Thyroid gland (tissue), 4 donors: ENCODE measurements at regions not wholly inside any gene's neighbourhood (a gene's known extent, or its start where the extent isn't known, plus 50 kb on each side); places are given as distances from the start of the nearest gene placed in this dataset.

ENCODE experiments used
- DNase-seq, 2 donors: peaks; one replicate each; pipeline ENCODE4 v3.0.0-alpha.2; 2019
- H3K27ac ChIP-seq, 3 donors: fragments of 200-600 bp; sonication (generic); 1 replicate in 2 of 3; 2 replicates in 1 of 3; pipeline ENCODE4 v1.5.1; 2016 to 2019; ENCODE audit warnings: mild to moderate bottlenecking in 1 of 3, moderate library complexity in 1 of 3
- H3K27me3 ChIP-seq: fragments of 200-600 bp; sonication (generic); one replicate; pipeline ENCODE4 v1.5.1; 2019
- H3K36me3 ChIP-seq, 2 donors: fragments of 200-600 bp; sonication (generic); one replicate each; pipeline ENCODE4 v1.5.1; 2016 to 2019
- H3K4me1 ChIP-seq, 2 donors: fragments of 200-600 bp; sonication (generic); one replicate each; pipeline ENCODE4 v1.5.1; 2017 to 2019
- H3K4me3 ChIP-seq, 3 donors: fragments of 200-600 bp; sonication (generic); replicated peaks in 1 of 3; 1 replicate in 2 of 3; 2 replicates in 1 of 3; pipeline ENCODE4 v1.5.1; 2016; ENCODE audit warnings: mild to moderate bottlenecking in 1 of 3
- H3K9me3 ChIP-seq: fragments of 200-600 bp; sonication (generic); one replicate; pipeline ENCODE4 v1.5.1; 2017
- CTCF ChIP-seq, 6 experiments: fragments of 200-600 bp in 3 of 6; fragments of 450-650 bp in 3 of 6; sonication (generic) in 3 of 6; IDR thresholded peaks; one replicate each; pipeline ENCODE4 v1.5.1; 2016 to 2019; ENCODE audit warnings: antibody characterized with exemption in 6 of 6, mild to moderate bottlenecking in 2 of 6, inconsistent platforms in 1 of 6, moderate library complexity in 1 of 6
- POLR2A ChIP-seq, 2 donors: fragments of 450-650 bp; IDR thresholded peaks; one replicate each; pipeline ENCODE4 v1.6.1; 2017; ENCODE audit warnings: antibody characterized with exemption in 2 of 2, mild to moderate bottlenecking in 2 of 2, moderate library complexity in 1 of 2
- WGBS, 2 donors: methylation state at CpG; one replicate each; pipeline ENCODE4 v1.1.5; 2017; 5-methylcytosine and 5-hydroxymethylcytosine counted together
- intact Hi-C: fragments of 100-400 bp; cut with DNase I; formaldehyde crosslinking; loops from one replicate; pipeline ENCODE4 v1.15.1; 2023

- WGBS, 2 donors, result 31 to 34% methylated on average over 4 of the region's 4 CpGs
- Histone ChIP-seq H3K4me1 (peaks cover 6 to 12% of the 10 kb centered on the region in 2 donors), H3K36me3 (no peaks in the 10 kb centered on the region), H3K4me3 (no peak overlapping the region), H3K27me3 (no peaks in the 10 kb centered on the region), H3K9me3 (no peaks in the 10 kb centered on the region), H3K27ac (no peak overlapping the region)
- TF ChIP-seq POLR2A (IDR thresholded peaks at IDR 0.05) (no peak), CTCF (IDR thresholded peaks at IDR 0.05) (no peak)
- intact Hi-C loops, result no loop called here
- no peak for DNase-seq
Observed at GRCh38 chr13:110808138-110808537, 94.6 kb downstream of the ING1 start.

DNA sequence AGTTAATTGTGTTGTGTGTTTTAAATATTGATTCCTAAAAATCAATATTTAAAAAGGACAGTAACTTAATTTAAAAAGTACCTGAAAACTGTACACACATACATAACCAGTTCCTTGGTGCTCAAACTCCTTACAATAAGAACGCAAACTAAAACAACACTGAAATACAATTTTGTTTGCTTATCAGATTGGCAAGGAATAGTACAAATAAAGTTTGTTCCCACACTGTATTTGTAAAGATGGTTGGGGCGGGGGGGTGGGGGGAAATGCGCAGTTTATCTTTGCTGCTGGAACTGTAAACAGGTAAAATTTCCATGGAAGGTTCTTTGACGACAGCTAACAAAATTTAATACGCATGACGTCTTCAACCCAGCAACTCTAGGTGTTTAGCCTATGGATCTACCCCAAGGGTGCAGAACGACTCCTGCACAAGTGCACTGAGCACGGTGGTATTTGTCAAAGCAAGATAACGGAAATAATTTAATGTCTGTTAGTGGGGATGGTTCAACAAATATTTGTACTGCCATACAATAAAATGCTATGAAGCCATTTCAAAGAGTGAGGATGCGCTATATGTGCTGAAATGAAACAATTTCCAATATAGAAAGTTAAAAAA lies 96.5 kb downstream of the ING1 start:
- Histone ChIP-seq H3K27me3 (no peaks in the 10 kb centered on the region), H3K4me3 (no peak overlapping the region), H3K36me3 (no peaks in the 10 kb centered on the region), H3K9me3 (no peaks in the 10 kb centered on the region), H3K4me1 (peaks cover 6 to 12% of the 10 kb centered on the region in 2 donors), H3K27ac (no peak overlapping the region)
- no peak for TF ChIP-seq POLR2A (IDR thresholded peaks at IDR 0.05)
- TF ChIP-seq CTCF (IDR thresholded peaks at IDR 0.05), result no peak
- 71 to 81% methylated on average over 10 of the region's 10 CpGs for WGBS, 2 donors
- DNase-seq, result no peak
- intact Hi-C loops, result loop anchor here (10.0 kb wide), 2 partner anchors 115 to 345 kb away; no protein-coding TSS in a partner anchor

DNA sequence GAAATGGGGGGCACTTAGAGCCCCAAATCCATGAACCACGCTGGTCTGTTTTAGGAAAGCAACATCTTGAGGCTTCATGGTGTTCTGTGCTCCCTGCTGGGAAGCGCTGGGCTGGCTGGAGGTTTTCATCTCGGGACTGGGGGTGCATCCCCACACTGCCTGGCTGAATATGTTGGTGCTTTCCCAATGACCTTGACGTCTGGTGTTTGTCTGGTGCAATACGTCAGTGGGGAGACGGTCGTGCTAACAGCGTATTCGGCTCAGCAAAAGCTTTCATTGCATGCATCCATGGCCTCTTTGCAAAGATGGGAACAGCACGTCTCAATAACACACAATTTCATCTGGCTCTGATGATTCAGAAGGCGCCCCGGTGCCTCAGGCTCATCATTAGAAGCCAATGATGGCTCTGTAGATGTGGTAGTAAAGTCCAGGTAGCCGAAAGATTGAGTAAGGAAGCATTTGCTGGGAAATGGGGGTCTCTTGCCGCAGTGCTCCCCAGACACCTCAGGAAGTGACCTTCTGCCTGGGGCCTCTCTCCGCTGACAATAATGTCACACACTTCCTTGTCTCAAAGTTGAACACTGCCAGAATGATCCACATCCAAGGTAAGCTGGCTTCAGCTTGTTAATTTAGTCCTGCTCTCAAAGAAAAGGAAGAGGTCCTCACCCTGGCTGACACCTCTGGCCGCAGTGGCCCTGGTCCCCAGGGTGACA lies 97.7 kb downstream of the ING1 start:
- H3K4me3 ChIP-seq, result no peak overlapping the region
- H3K27me3 ChIP-seq, result no peaks in the 10 kb centered on the region
- no peak overlapping the region for H3K27ac ChIP-seq
- H3K9me3 ChIP-seq, result no peaks in the 10 kb centered on the region
- H3K36me3 ChIP-seq, result no peaks in the 10 kb centered on the region
- TF ChIP-seq POLR2A (IDR thresholded peaks at IDR 0.05) (no peak), CTCF (IDR thresholded peaks at IDR 0.05) (no peak)
- H3K4me1 ChIP-seq, result peaks cover 6 to 12% of the 10 kb centered on the region in 2 donors
- no peak for DNase-seq
- 77 to 86% methylated on average over 14 to 15 of the region's 16 CpGs for WGBS, 2 donors
- intact Hi-C loops, result loop anchor here (10.0 kb wide), 2 partner anchors 116 to 346 kb away; no protein-coding TSS in a partner anchor

- Histone ChIP-seq H3K27ac (no peak overlapping the region), H3K4me1 (peaks cover 6 to 12% of the 10 kb centered on the region in 2 donors), H3K9me3 (no peaks in the 10 kb centered on the region), H3K36me3 (no peaks in the 10 kb centered on the region), H3K27me3 (no peaks in the 10 kb centered on the region), H3K4me3 (peak overlapping the region in 1 of 3 donors; percentile 5)
- intact Hi-C loops, result loop anchor here (10.0 kb wide), 2 partner anchors 117 to 347 kb away; no protein-coding TSS in a partner anchor
- TF ChIP-seq POLR2A (IDR thresholded peaks at IDR 0.05), result no peak
- no peak for TF ChIP-seq CTCF (IDR thresholded peaks at IDR 0.05)
- DNase-seq, result no peak
- 53 to 54% methylated on average over 8 of the region's 8 CpGs for WGBS, 2 donors
Observed at GRCh38 chr13:110811771-110812120, 98.2 kb downstream of the ING1 start.
